ENCODE measurements at regions not wholly inside any gene's neighbourhood (a gene's known extent, or its start where the extent isn't known, plus 50 kb on each side); places are given as distances from the start of the nearest gene placed in this dataset.

- TF ChIP-seq POLR2AphosphoS5 (IDR thresholded peaks at IDR 0.05; ENCODE audit: low read depth, low read length) (no peak), SIN3A (IDR thresholded peaks at IDR 0.05; ENCODE audit: borderline replicate concordance, insufficient read depth, low read length) (no peak), TAF1 (IDR thresholded peaks at IDR 0.05; ENCODE audit: borderline replicate concordance, insufficient read depth, low read length) (no peak), FOXP2 (optimal IDR thresholded peaks at IDR 0.05; ENCODE audit: borderline replicate concordance, extremely low read depth, extremely low read length, insufficient read depth) (no peak), REST (IDR thresholded peaks at IDR 0.05; ENCODE audit: insufficient read depth in 1 of 2, low read depth in 2 of 2, low read length in 2 of 2) (no peak)
Measured at GRCh38 chr6:170005665-170006064, 254.2 kb downstream of the ERMARD start.

- no peak for TF ChIP-seq SIN3A (IDR thresholded peaks at IDR 0.05; ENCODE audit: borderline replicate concordance, insufficient read depth, low read length)
- no peak for TF ChIP-seq TAF1 (IDR thresholded peaks at IDR 0.05; ENCODE audit: borderline replicate concordance, insufficient read depth, low read length)
- TF ChIP-seq FOXP2 (optimal IDR thresholded peaks at IDR 0.05; ENCODE audit: borderline replicate concordance, extremely low read depth, extremely low read length, insufficient read depth) = no peak
- TF ChIP-seq REST (IDR thresholded peaks at IDR 0.05; ENCODE audit: insufficient read depth in 1 of 2, low read depth in 2 of 2, low read length in 2 of 2) = no peak
- TF ChIP-seq POLR2AphosphoS5 (IDR thresholded peaks at IDR 0.05; ENCODE audit: low read depth, low read length) = no peak
Measured at GRCh38 chr6:170004585-170005210, 253.3 kb downstream of the ERMARD start.

- TF ChIP-seq FOXP2 (optimal IDR thresholded peaks at IDR 0.05; ENCODE audit: borderline replicate concordance, extremely low read depth, extremely low read length, insufficient read depth) (no peak), TAF1 (IDR thresholded peaks at IDR 0.05; ENCODE audit: borderline replicate concordance, insufficient read depth, low read length) (no peak), REST (IDR thresholded peaks at IDR 0.05; ENCODE audit: insufficient read depth in 1 of 2, low read depth in 2 of 2, low read length in 2 of 2) (no peak), POLR2AphosphoS5 (IDR thresholded peaks at IDR 0.05; ENCODE audit: low read depth, low read length) (no peak), SIN3A (IDR thresholded peaks at IDR 0.05; ENCODE audit: borderline replicate concordance, insufficient read depth, low read length) (no peak)
Measured at GRCh38 chr6:170003451-170004160, 252.2 kb downstream of the ERMARD start.

- TF ChIP-seq SIN3A (IDR thresholded peaks at IDR 0.05; ENCODE audit: borderline replicate concordance, insufficient read depth, low read length) (no peak), TAF1 (IDR thresholded peaks at IDR 0.05; ENCODE audit: borderline replicate concordance, insufficient read depth, low read length) (no peak), FOXP2 (optimal IDR thresholded peaks at IDR 0.05; ENCODE audit: borderline replicate concordance, extremely low read depth, extremely low read length, insufficient read depth) (no peak), POLR2AphosphoS5 (IDR thresholded peaks at IDR 0.05; ENCODE audit: low read depth, low read length) (no peak), REST (IDR thresholded peaks at IDR 0.05; ENCODE audit: insufficient read depth in 1 of 2, low read depth in 2 of 2, low read length in 2 of 2) (no peak)
Measured at GRCh38 chr6:170003027-170003426, 251.6 kb downstream of the ERMARD start.
